HUES6 (cell line): ENCODE measurements at regions not wholly inside any gene's neighbourhood (a gene's known extent, or its start where the extent isn't known, plus 50 kb on each side); places are given as distances from the start of the nearest gene placed in this dataset.

Source experiments
- H3K27ac ChIP-seq: 2 replicates; pipeline ENCODE4 v1.7.0; 2013; ENCODE audit warnings: low read depth, mild to moderate bottlenecking, low read length, inconsistent platforms
- H3K27me3 ChIP-seq: 2 replicates; pipeline ENCODE4 v1.6.1; 2013; ENCODE audit warnings: low read length; ENCODE audit not compliant: control insufficient read depth, insufficient read depth
- H3K36me3 ChIP-seq: 2 replicates; pipeline ENCODE4 v1.6.1; 2013; ENCODE audit warnings: low read length; ENCODE audit not compliant: control insufficient read depth, insufficient read depth
- H3K4me1 ChIP-seq: 2 replicates; pipeline ENCODE4 v1.6.1; 2013; ENCODE audit warnings: low read length; ENCODE audit not compliant: control insufficient read depth, insufficient read depth
- H3K4me3 ChIP-seq: 2 replicates; pipeline ENCODE4 v1.5.1; 2013; ENCODE audit warnings: low read depth, low read length
- H3K9ac ChIP-seq: one replicate; pipeline ENCODE4 v1.6.1; 2013; ENCODE audit warnings: mild to moderate bottlenecking, low read length
- H3K9me3 ChIP-seq: 2 replicates; pipeline ENCODE4 v1.6.1; 2013; ENCODE audit warnings: low read depth, low read length; ENCODE audit not compliant: control insufficient read depth, insufficient read depth

DNA sequence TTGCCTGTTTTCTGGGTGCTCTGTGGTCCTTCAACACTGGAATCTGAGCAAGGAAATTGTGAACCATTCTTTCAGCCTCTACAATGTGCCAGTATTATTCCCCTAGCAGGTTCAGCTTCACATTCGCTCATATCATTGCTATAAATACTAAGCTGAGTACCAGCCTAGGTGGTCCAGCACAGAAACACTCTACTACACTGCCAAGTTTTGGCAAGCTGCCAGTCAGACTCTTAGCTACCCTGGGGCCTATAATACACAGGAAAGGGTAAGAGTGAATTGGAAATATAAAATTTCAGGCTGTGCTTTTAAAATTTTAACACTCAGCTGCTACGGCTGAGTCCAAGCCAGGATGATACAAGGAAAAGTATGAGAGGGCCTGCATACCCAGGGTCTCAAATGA, 49.9 kb upstream of the PPP1R3A start:
- Histone ChIP-seq H3K27ac (no peak overlapping the region), H3K27me3 (no peaks in the 10 kb centered on the region), H3K9me3 (no peaks in the 10 kb centered on the region), H3K36me3 (no peaks in the 10 kb centered on the region), H3K4me1 (no peaks in the 10 kb centered on the region), H3K4me3 (no peak overlapping the region), H3K9ac (no peak overlapping the region)
